Lower leg skin (tissue), 4 donors: ENCODE measurements at regions not wholly inside any gene's neighbourhood (a gene's known extent, or its start where the extent isn't known, plus 50 kb on each side); places are given as distances from the start of the nearest gene placed in this dataset.
"Not testable (repeated sequence)": the region's sequence is repeated elsewhere in the genome, so short reads cannot be mapped to it uniquely, and the experiment has no call there.

Source experiments
- DNase-seq, 2 donors: peaks; one replicate each; pipeline ENCODE4 v3.0.0-alpha.2; 2019; ENCODE audit warnings: low spot score in 2 of 2
- H3K4me3 ChIP-seq: fragments of 200-600 bp; sonication (generic); 2 replicates; pipeline ENCODE4 v1.5.1; 2017; ENCODE audit warnings: mild to moderate bottlenecking, low read depth; ENCODE audit not compliant: poor library complexity, severe bottlenecking
- POLR2A ChIP-seq, 2 donors: fragments of 450-650 bp; IDR thresholded peaks; one replicate each; pipeline ENCODE4 v1.6.1; 2016 to 2017; ENCODE audit warnings: antibody characterized with exemption in 2 of 2, mild to moderate bottlenecking in 1 of 2, moderate library complexity in 1 of 2
- WGBS, 2 donors: methylation state at CpG; one replicate each; pipeline ENCODE4 v1.1.5; 2018; 5-methylcytosine and 5-hydroxymethylcytosine counted together
- intact Hi-C: fragments of 100-400 bp; cut with DNase I; formaldehyde crosslinking; loops from one replicate; pipeline ENCODE4 v1.15.0; 2023; ENCODE audit warnings: low total_unique reads
- TF ChIP-seq, protein P1 (sequence below), 3 donors: fragments of 450-650 bp; IDR thresholded peaks; one replicate each; pipeline ENCODE4 v1.5.1; 2016; ENCODE audit warnings: antibody characterized with exemption in 3 of 3, mild to moderate bottlenecking in 3 of 3, moderate library complexity in 2 of 3

DNA sequence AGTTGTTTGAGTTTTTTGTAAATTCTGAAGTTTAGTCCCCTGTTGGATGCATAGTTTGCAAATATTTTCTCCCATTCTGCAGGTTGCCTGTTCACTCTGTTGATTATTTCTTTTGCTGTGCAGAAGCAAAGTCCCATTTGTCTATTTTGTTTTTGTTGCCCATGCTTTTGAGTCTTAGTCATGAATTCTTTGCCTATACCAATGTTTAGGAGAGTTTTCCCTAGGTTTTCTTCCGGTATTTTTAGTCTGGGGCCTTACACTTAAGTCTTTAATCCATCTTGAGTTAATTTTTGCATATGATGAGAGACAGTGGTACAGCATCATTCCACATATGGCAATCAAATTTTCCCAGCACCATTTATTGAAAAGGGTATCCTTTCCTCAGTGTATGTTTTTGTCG lies 405.8 kb upstream of the RPS6KA3 start:
- no peak overlapping the region for H3K4me3 ChIP-seq
- no peak for DNase-seq
- 67 to 79% methylated on average over 2 of the region's 2 CpGs for WGBS, 2 donors
- intact Hi-C loops: no loop called here
- TF ChIP-seq, protein P1, sequence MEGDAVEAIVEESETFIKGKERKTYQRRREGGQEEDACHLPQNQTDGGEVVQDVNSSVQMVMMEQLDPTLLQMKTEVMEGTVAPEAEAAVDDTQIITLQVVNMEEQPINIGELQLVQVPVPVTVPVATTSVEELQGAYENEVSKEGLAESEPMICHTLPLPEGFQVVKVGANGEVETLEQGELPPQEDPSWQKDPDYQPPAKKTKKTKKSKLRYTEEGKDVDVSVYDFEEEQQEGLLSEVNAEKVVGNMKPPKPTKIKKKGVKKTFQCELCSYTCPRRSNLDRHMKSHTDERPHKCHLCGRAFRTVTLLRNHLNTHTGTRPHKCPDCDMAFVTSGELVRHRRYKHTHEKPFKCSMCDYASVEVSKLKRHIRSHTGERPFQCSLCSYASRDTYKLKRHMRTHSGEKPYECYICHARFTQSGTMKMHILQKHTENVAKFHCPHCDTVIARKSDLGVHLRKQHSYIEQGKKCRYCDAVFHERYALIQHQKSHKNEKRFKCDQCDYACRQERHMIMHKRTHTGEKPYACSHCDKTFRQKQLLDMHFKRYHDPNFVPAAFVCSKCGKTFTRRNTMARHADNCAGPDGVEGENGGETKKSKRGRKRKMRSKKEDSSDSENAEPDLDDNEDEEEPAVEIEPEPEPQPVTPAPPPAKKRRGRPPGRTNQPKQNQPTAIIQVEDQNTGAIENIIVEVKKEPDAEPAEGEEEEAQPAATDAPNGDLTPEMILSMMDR (IDR thresholded peaks at IDR 0.05): no peak
- TF ChIP-seq POLR2A (IDR thresholded peaks at IDR 0.05): no peak

DNA sequence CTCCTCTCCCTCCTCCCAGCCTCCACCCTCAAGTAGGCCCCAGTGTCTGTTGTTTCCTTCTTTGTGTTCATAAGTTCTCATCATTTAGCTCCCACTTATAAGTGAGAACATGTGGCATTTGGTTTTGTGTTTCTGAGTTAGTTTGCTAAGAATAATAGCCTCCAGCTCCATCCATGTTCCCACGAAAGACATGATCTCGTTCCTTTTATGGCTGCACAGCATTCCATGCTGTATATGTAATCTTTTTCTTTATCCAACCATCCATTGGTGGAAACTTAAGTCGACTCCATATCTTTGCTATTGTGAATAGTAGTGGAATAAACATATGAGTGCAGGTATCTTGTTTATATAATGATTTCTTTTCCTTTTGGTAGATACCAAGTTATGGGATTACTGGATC lies 405.0 kb upstream of the RPS6KA3 start:
- intact Hi-C loops, H3K4me3 ChIP-seq, DNase-seq: not testable (repeated sequence)
- 17 to 29% methylated on average over 3 of the region's 3 CpGs for WGBS, 2 donors

DNA sequence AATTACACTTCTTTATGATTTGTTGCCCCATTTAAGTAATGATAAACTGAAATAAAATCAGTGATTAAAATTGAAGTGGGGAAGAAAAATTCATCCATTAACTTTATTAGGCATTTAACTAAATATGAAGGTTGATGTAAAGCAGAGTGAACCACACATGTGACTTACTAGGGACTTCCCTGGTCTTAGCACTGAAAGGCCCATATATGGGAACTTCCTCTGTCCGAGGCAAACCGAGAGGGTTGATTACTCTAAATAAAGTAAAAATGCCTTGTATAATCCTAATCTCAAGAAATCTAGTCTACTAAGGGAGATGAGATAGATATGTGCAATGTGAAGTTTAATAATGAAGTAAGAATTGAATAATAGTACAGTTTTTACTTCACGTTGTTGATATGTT lies 403.9 kb upstream of the RPS6KA3 start:
- TF ChIP-seq POLR2A (IDR thresholded peaks at IDR 0.05): no peak
- TF ChIP-seq, protein P1 (IDR thresholded peaks at IDR 0.05): no peak
- DNase-seq: no peak
- no peak overlapping the region for H3K4me3 ChIP-seq
- intact Hi-C loops: no loop called here
- 77 to 82% methylated on average over 3 of the region's 3 CpGs for WGBS, 2 donors

DNA sequence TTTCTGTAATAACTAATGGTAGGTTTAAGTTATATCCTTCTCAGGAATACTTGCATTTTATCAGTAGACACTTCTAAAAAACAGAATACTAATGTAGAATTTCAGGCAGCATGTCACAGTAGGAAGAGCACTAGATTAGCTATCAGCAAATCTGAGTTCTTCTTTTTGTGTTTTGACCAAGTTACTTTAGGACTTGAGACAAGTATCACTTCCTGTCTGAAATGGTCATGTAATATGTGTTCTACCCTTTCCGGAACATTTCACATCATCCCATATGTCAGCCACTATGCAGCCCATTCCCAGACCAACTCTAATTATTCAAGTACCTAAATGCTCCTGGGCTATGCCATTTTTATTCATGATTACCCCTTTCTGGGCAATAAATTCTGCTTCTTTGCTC lies 401.8 kb upstream of the RPS6KA3 start:
- no peak for DNase-seq
- intact Hi-C loops: no loop called here

DNA sequence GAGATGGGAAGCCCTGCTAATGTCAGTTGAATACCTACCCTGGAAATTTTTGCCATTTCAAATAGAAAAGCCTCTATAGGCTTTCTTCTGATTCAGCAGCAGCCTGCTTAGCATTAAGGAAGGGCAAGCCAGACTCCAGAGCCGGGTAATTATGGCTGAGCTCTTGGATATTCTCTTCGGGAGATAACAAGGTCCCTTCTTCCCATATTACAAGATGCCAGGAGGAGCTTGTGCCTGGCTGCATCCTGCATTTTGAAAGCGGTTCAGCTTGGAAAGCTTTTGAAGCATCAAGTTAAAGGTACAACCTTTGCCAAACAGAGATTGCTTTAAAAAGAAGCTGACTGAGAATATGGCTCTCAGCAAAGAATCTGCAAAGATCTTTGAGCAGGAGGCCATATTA lies 399.6 kb upstream of the RPS6KA3 start:
- intact Hi-C loops: no loop called here
- no peak overlapping the region for H3K4me3 ChIP-seq
- DNase-seq: no peak
- TF ChIP-seq POLR2A (IDR thresholded peaks at IDR 0.05): no peak
- TF ChIP-seq, protein P1 (IDR thresholded peaks at IDR 0.05): no peak
- 34 to 49% methylated on average over 3 of the region's 3 CpGs for WGBS, 2 donors

More for the DNA sequence above, 401.8 kb upstream of the RPS6KA3 start:
- 92 to 100% methylated on average over 1 of the region's 1 CpG for WGBS, 2 donors
- no peak overlapping the region for H3K4me3 ChIP-seq
- no peak for TF ChIP-seq POLR2A (IDR thresholded peaks at IDR 0.05)
- TF ChIP-seq, protein P1 (IDR thresholded peaks at IDR 0.05): no peak

DNA sequence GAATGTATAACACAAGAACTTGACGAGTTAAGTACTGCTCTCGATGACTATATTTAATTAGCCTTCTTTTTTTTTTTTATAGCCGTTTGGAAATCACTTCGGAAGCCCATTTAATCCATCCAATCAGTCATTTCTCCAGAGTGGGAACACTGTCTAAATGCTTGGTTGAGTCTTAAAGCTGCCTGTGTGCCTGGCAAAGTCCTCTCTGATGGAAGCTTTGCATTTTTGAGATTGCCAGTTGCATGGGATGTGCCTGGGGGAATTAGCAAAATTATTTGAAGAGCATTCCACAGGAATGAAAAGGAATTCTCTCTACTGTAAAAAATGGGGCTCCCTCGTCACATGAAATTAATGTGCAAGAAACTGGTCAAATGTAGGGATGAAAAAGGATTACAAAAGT lies 398.8 kb upstream of the RPS6KA3 start:
- H3K4me3 ChIP-seq: no peak overlapping the region
- intact Hi-C loops: no loop called here
- no peak for TF ChIP-seq POLR2A (IDR thresholded peaks at IDR 0.05)
- TF ChIP-seq, protein P1 (IDR thresholded peaks at IDR 0.05): no peak
- 47 to 55% methylated on average over 5 of the region's 5 CpGs for WGBS, 2 donors
- DNase-seq: no peak
